ENCODE measurements at regions not wholly inside any gene's neighbourhood (a gene's known extent, or its start where the extent isn't known, plus 50 kb on each side); places are given as distances from the start of the nearest gene placed in this dataset.

- Histone ChIP-seq H3K9ac (ENCODE audit: low read length) (no peak overlapping the region), H2AFZ (ENCODE audit: low read depth, low read length) (no peak overlapping the region), H3K36me3 (ENCODE audit: insufficient read depth, low read length) (no peaks in the 10 kb centered on the region), H3K79me2 (ENCODE audit: insufficient read depth, low read length) (no peaks in the 10 kb centered on the region), H3K27ac (ENCODE audit: low read depth, low read length) (no peak overlapping the region), H3K4me2 (ENCODE audit: low read length) (no peak overlapping the region), H3K4me1 (ENCODE audit: insufficient read depth, low read length) (no peaks in the 10 kb centered on the region), H3K4me3 (ENCODE audit: insufficient read depth, low read depth, low read length) (no peak overlapping the region), H3K9me3 (ENCODE audit: insufficient read depth, low read depth, low read length) (no peaks in the 10 kb centered on the region), H3K27me3 (ENCODE audit: insufficient read depth, low read length) (peaks cover 7% of the 10 kb centered on the region), H4K20me1 (ENCODE audit: insufficient read depth, low read length) (no peaks in the 10 kb centered on the region)
- H3K4me1 Mint-ChIP-seq (ENCODE audit: low read depth, unreplicated experiment) = peaks cover 5% of the 10 kb centered on the region
- no peak overlapping the region for H3K4me3 Mint-ChIP-seq (ENCODE audit: unreplicated experiment)
- no peak for TF ChIP-seq EZH2 (IDR thresholded peaks at IDR 0.05; ENCODE audit: insufficient read depth, low read length)
- no peak for TF ChIP-seq CTCF (IDR thresholded peaks at IDR 0.05; ENCODE audit: insufficient read depth, low read depth, low read length)
- FAIRE-seq = no peak
- H3K9me3 Mint-ChIP-seq (ENCODE audit: unreplicated experiment) = peaks cover 4% of the 10 kb centered on the region
- no peaks in the 10 kb centered on the region for H3K36me3 Mint-ChIP-seq (ENCODE audit: low read depth, unreplicated experiment)
- DNase-seq (ENCODE audit: low read depth) = no peak
- no peak overlapping the region for H3K27ac Mint-ChIP-seq (ENCODE audit: unreplicated experiment)
- H3K27me3 Mint-ChIP-seq (ENCODE audit: low read depth, unreplicated experiment) = peaks cover 20% of the 10 kb centered on the region
Measured at GRCh38 chr22:27631641-27632040, 169.9 kb downstream of the MN1 start.

- Mint-ChIP-seq H3K27me3 (ENCODE audit: low read depth, unreplicated experiment) (peaks cover 26% of the 10 kb centered on the region), H3K4me3 (ENCODE audit: unreplicated experiment) (no peak overlapping the region), H3K4me1 (ENCODE audit: low read depth, unreplicated experiment) (no peaks in the 10 kb centered on the region), H3K36me3 (ENCODE audit: low read depth, unreplicated experiment) (no peaks in the 10 kb centered on the region), H3K9me3 (ENCODE audit: unreplicated experiment) (peaks cover 4% of the 10 kb centered on the region), H3K27ac (ENCODE audit: unreplicated experiment) (no peak overlapping the region)
- Histone ChIP-seq H3K36me3 (ENCODE audit: insufficient read depth, low read length) (no peaks in the 10 kb centered on the region), H3K27ac (ENCODE audit: low read depth, low read length) (no peak overlapping the region), H3K4me2 (ENCODE audit: low read length) (no peak overlapping the region), H2AFZ (ENCODE audit: low read depth, low read length) (no peak overlapping the region), H3K79me2 (ENCODE audit: insufficient read depth, low read length) (no peaks in the 10 kb centered on the region), H4K20me1 (ENCODE audit: insufficient read depth, low read length) (no peaks in the 10 kb centered on the region), H3K27me3 (ENCODE audit: insufficient read depth, low read length) (peaks cover 7% of the 10 kb centered on the region), H3K4me3 (ENCODE audit: insufficient read depth, low read depth, low read length) (no peak overlapping the region), H3K4me1 (ENCODE audit: insufficient read depth, low read length) (peaks cover 2% of the 10 kb centered on the region), H3K9ac (ENCODE audit: low read length) (no peak overlapping the region), H3K9me3 (ENCODE audit: insufficient read depth, low read depth, low read length) (no peaks in the 10 kb centered on the region)
- peak; percentile 29 for DNase-seq (ENCODE audit: low read depth)
- no peak for TF ChIP-seq EZH2 (IDR thresholded peaks at IDR 0.05; ENCODE audit: insufficient read depth, low read length)
- no peak for TF ChIP-seq CTCF (IDR thresholded peaks at IDR 0.05; ENCODE audit: insufficient read depth, low read depth, low read length)
- FAIRE-seq = no peak
Measured at GRCh38 chr22:27632451-27633295, 168.9 kb downstream of the MN1 start.

- Histone ChIP-seq H3K27ac (ENCODE audit: low read depth, low read length) (no peak overlapping the region), H3K9me3 (ENCODE audit: insufficient read depth, low read depth, low read length) (no peaks in the 10 kb centered on the region), H3K79me2 (ENCODE audit: insufficient read depth, low read length) (no peaks in the 10 kb centered on the region), H2AFZ (ENCODE audit: low read depth, low read length) (no peak overlapping the region), H3K36me3 (ENCODE audit: insufficient read depth, low read length) (no peaks in the 10 kb centered on the region), H3K4me1 (ENCODE audit: insufficient read depth, low read length) (peaks cover 2% of the 10 kb centered on the region), H3K9ac (ENCODE audit: low read length) (no peak overlapping the region), H3K4me3 (ENCODE audit: insufficient read depth, low read depth, low read length) (no peak overlapping the region), H3K27me3 (ENCODE audit: insufficient read depth, low read length) (peaks cover 7% of the 10 kb centered on the region), H3K4me2 (ENCODE audit: low read length) (no peak overlapping the region), H4K20me1 (ENCODE audit: insufficient read depth, low read length) (no peaks in the 10 kb centered on the region)
- FAIRE-seq (no peak), DNase-seq (ENCODE audit: low read depth) (no peak)
- Mint-ChIP-seq H3K36me3 (ENCODE audit: low read depth, unreplicated experiment) (no peaks in the 10 kb centered on the region), H3K4me3 (ENCODE audit: unreplicated experiment) (no peak overlapping the region), H3K27ac (ENCODE audit: unreplicated experiment) (no peak overlapping the region), H3K4me1 (ENCODE audit: low read depth, unreplicated experiment) (no peaks in the 10 kb centered on the region), H3K27me3 (ENCODE audit: low read depth, unreplicated experiment) (peaks cover 29% of the 10 kb centered on the region), H3K9me3 (ENCODE audit: unreplicated experiment) (peaks cover 4% of the 10 kb centered on the region)
- TF ChIP-seq EZH2 (IDR thresholded peaks at IDR 0.05; ENCODE audit: insufficient read depth, low read length) = no peak
- no peak for TF ChIP-seq CTCF (IDR thresholded peaks at IDR 0.05; ENCODE audit: insufficient read depth, low read depth, low read length)
Measured at GRCh38 chr22:27633296-27633871, 168.2 kb downstream of the MN1 start.

Measured in astrocyte (in vitro differentiated cells and primary cell).